Midbrain (tissue), 1 donor: ENCODE measurements at regions not wholly inside any gene's neighbourhood (a gene's known extent, or its start where the extent isn't known, plus 50 kb on each side); places are given as distances from the start of the nearest gene placed in this dataset.

ENCODE experiments used
- DNase-seq: peaks from one replicate; lab custom pipeline; 2025; lab: John Stamatoyannopoulos, UW

GRCh38 chr12:90398285-90398836 is 556.6 kb downstream of the CCER1 start:
- no peak for DNase-seq

GRCh38 chr12:90396556-90396955 is 558.4 kb downstream of the CCER1 start:
- DNase-seq, result no peak

GRCh38 chr12:90393652-90394051 is 561.3 kb downstream of the CCER1 start:
- no peak for DNase-seq

GRCh38 chr12:90393089-90393488 is 561.9 kb downstream of the CCER1 start:
- no peak for DNase-seq

GRCh38 chr12:90390947-90391346 is 564.0 kb downstream of the CCER1 start:
- no peak for DNase-seq

- DNase-seq, result no peak
These were observed 586.9 kb downstream of the CCER1 start for GRCh38 chr12:90368081-90368480.

- no peak for DNase-seq
These were observed 588.7 kb downstream of the CCER1 start for GRCh38 chr12:90366286-90366685.

- DNase-seq, result no peak
These were observed 594.7 kb downstream of the CCER1 start for GRCh38 chr12:90360300-90360699.

- DNase-seq, result no peak
These were observed 599.1 kb downstream of the CCER1 start for GRCh38 chr12:90355711-90356355.

- peak; percentile 52 for DNase-seq
These were observed 611.0 kb downstream of the CCER1 start for GRCh38 chr12:90343966-90344365.

- no peak for DNase-seq
These were observed 612.9 kb downstream of the CCER1 start for GRCh38 chr12:90342081-90342480.

- no peak for DNase-seq
These were observed 615.1 kb downstream of the CCER1 start for GRCh38 chr12:90339837-90340236.

GRCh38 chr12:90338365-90338764 is 616.6 kb downstream of the CCER1 start:
- DNase-seq, result no peak

GRCh38 chr12:90337018-90337417 is 618.0 kb downstream of the CCER1 start:
- no peak for DNase-seq

GRCh38 chr12:90335566-90335965 is 619.4 kb downstream of the CCER1 start:
- no peak for DNase-seq

GRCh38 chr12:90333939-90334338 is 621.0 kb downstream of the CCER1 start:
- no peak for DNase-seq

GRCh38 chr12:90333424-90333823 is 621.6 kb downstream of the CCER1 start:
- DNase-seq, result no peak

GRCh38 chr12:90331821-90332220 is 623.2 kb downstream of the CCER1 start:
- DNase-seq, result no peak

GRCh38 chr12:90331262-90331661 is 622.6 kb upstream of the ATP2B1 start:
- DNase-seq, result no peak

GRCh38 chr12:90327793-90328743 is 619.4 kb upstream of the ATP2B1 start:
- DNase-seq, result no peak

GRCh38 chr12:90323217-90323616 is 614.6 kb upstream of the ATP2B1 start:
- no peak for DNase-seq

GRCh38 chr12:90322006-90322405 is 613.4 kb upstream of the ATP2B1 start:
- DNase-seq, result no peak

GRCh38 chr12:90321369-90321768 is 612.7 kb upstream of the ATP2B1 start:
- no peak for DNase-seq
